NCI-H128 (cell line): ENCODE measurements at regions not wholly inside any gene's neighbourhood (a gene's known extent, or its start where the extent isn't known, plus 50 kb on each side); places are given as distances from the start of the nearest gene placed in this dataset.
A peak's percentile ranks its signal among the peaks of the same experiment; 100 is the strongest.

Experiments
- DNase-seq: peaks from one replicate; lab custom pipeline; 2025; ENCODE audit not compliant: unreplicated experiment; lab: John Stamatoyannopoulos, UW

GRCh38 chr3:83092521-83093221, 1331.2 kb upstream of the GBE1 start:
- DNase-seq: no peak

DNA sequence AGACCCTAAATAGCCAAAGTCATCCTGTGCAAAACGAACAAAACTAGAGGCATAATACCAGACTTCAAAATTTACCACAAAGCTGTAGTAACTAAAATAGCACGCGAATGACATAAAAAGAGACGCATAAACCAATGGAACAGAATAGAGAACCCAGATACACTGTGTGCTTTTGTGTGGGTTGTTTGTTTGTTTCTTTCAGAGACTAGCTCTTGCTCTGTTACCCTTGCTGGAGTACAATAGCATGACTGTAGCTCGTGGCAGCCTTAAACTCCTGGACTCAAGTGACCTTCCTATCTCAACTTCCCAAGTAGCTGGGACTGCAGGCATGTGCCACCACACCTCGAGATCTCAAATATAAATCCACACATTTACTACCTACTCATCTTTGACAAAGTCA, 1314.6 kb upstream of the GBE1 start:
- DNase-seq: no peak

DNA sequence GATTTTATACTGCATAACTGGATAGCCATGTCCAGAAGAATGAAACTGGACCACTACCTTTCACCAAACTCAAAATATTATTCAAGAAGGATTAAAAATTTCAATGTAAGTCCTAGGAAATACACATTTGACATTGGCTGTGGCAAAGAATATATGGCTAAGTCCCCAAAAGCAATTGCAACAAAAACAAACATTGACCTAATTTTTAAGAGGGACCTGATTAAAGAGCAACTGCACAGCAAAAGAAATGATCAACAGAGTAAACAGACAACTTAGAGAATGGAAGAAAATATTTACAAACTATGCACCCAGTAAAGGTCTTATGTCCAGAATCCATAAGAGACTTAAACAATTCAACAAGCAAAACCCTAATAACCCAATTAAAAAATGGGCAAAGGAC, 1313.0 kb upstream of the GBE1 start:
- DNase-seq: no peak

GRCh38 chr3:83065851-83066460, 1304.5 kb upstream of the GBE1 start:
- no peak for DNase-seq

DNA sequence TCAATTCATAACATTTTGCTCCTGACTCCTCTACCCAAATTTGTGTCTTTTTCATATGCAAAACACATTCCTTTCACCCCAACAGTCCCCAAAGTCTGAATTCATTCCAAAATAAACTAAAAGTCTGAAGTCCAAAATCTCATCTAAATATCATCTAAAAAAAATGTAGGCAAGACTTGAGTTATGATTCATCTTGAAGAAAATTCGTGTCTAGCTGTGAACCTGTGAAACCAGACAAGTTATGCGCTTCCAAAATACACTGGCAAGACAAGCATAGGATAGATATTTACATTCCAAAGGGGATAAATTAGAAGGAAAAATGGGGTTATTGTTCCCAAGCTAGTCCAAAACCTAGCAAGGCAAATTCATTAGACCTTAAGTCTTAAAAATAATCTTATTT, 1302.0 kb upstream of the GBE1 start:
- no peak for DNase-seq

GRCh38 chr3:83048556-83048955, 1287.1 kb upstream of the GBE1 start:
- DNase-seq: no peak

DNA sequence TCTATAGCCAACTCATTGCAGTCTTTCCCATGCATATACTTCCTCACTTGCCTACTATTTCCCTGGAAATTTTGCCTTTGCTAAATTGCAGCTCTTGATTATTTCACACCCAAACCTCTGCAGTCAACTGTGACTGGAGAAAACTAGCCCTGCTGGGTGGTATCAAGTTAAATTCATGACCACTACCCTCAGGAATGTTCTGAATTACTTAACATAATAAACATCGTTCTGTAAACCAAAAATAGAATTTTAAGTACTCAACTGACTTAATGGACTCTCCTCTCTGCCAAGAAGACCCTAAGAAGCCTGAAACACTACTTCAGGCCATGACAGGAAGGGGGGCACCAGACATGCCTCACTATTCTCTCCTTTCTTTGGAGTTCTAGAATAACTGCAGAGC, 1278.0 kb upstream of the GBE1 start:
- no peak for DNase-seq

- DNase-seq: no peak
Measured at GRCh38 chr3:83035704-83036010, 1274.2 kb upstream of the GBE1 start.

- no peak for DNase-seq
Measured at GRCh38 chr3:83034806-83035703, 1273.6 kb upstream of the GBE1 start.

DNA sequence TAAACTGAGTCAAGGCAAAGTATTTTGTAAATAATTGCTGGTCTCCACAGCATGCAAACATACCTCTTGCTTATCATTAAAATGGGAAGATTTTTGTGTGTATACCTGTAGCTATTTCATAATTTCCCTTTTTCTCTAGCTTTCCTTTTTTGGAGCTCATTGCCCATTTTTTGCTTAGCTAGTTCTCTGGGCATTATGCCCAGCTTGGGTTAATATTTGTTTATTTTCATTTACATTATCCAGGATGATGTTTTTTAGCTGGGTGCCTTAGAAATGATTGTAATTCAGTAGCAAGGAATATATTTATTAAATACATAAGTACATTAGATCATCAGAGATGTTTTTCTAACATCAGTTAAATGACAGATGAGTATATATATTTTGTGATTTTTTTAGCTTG, 1271.7 kb upstream of the GBE1 start:
- DNase-seq: no peak

- no peak for DNase-seq
Measured at GRCh38 chr3:83023086-83023485, 1261.6 kb upstream of the GBE1 start.

DNA sequence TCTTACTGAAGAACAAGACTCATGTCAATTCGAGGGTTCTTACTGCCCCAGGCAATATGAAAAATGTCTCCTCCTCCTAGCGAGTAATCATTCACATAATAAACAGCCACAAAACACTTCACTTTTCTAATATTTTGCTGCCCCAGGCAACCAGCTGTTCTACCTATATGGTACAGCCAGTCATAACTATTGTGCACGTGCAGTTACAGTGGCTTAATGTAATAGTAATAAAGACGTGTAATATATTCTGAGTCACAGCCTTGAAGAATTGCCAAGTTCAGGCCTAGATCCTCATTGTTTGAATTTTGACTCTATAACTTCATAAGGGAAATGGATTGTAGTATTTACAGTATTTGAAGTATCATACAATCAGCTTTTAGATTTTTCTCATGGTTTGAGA, 1250.0 kb upstream of the GBE1 start:
- no peak for DNase-seq

- DNase-seq: no peak
Measured at GRCh38 chr3:83003917-83004316, 1242.5 kb upstream of the GBE1 start.

DNA sequence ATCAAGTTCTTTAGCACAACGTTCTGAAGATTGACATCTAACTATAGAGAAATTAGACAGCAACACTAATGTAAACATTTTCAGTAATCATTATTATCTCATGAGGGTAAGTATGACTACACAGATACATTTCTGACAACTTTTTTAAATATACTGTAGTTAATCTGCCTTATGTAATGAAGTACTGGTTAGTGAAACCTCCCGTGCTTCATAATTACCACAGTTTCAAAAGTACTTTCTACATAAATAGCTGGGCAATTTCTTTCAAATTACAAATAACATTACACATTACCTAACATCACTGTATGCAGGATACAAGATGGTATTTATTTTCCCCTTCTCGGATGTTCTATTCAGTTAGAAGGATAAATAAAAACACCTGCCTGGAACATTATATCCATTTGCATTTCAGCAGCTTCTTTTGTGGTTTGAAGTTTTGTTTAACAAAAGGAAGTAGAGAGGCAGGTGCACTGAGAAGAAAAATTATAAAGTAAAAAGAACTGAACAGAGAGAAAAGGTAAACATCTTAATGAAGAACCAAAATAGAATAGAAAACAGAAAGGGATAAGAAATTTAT, 1241.5 kb upstream of the GBE1 start:
- peak; percentile 34 for DNase-seq

GRCh38 chr3:82999777-83000176, 1238.3 kb upstream of the GBE1 start:
- no peak for DNase-seq

DNA sequence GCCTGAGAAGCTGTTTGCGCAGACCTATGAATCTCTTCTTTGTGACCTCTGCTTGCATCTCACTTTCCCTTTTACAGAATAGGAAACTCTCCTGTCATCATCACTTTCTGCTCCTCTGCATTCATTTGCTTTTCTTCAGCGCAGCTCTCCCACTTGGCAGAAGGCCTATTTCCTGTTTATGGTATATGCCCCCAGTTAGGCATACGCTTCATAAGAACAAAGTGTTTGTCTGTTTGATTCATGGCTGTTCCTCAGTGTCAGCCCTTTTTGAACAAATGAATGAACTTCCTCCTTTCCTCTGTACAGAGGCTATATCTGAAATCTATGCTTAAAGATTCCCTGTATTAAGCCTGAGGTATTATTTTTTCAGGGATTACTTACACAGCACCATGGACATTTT, 1216.9 kb upstream of the GBE1 start:
- DNase-seq: no peak

DNA sequence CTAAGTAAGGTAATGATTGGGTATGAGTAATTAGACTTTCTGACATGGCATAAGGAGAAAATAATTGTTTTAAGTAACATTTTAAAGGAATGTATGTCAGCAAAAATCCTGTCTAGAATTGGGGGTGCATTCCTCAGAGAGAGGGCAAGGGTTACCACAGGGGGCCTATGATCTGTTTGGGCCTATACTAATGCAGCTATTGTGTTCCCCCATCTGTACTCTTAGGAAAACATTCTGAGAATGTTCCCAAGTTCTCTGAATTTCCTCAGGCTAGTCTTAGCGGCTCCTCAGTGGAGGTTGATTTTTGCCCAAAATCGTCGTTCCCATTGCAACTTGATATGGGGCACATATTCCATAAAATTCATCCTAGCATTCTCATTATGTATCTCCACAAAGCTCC, 1216.4 kb upstream of the GBE1 start:
- no peak for DNase-seq

DNA sequence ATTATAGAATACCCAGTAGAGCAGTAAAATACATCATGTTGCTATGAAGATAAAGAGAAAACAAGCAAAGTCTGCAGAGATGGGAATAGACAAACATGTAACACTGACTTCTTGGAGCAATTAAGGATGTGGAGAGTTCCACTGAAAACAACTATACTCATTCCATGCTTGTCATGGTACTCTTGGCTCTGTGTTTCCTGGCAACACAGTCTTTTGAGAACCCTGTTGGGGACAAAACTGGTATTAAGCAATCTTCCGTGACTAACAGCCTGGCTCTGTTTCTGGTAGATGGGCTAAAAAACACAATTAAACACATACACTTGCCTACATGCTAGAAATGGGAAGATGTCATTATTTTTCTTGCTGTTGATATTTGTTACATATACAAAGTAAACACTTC, 1212.3 kb upstream of the GBE1 start:
- DNase-seq: no peak

- no peak for DNase-seq
Measured at GRCh38 chr3:82960379-82960778, 1198.9 kb upstream of the GBE1 start.

GRCh38 chr3:82957696-82958095, 1196.3 kb upstream of the GBE1 start:
- no peak for DNase-seq

- no peak for DNase-seq
Measured at GRCh38 chr3:82957079-82957478, 1195.6 kb upstream of the GBE1 start.

DNA sequence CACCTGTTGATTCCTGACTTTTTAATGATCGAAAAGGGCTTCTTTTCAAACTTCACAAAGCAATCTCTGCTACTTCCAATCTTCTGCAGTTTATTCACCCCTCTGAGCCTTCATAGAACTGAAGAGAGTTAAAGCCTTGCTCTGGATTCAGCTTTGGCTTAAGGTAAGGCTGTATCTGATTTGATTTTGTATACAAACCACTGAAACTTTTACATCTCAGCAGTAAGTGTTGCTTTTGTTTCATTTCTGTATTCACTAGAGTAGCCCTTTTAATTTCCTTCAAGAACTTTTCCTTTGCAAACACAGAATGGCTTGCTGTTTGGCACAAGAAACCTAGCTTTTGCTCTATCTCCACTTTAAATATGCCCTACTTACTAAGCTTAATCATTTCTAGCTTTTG, 1193.0 kb upstream of the GBE1 start:
- no peak for DNase-seq
